HG02870 (cell line): ENCODE measurements at regions not wholly inside any gene's neighbourhood (a gene's known extent, or its start where the extent isn't known, plus 50 kb on each side); places are given as distances from the start of the nearest gene placed in this dataset.
A peak's percentile ranks its signal among the peaks of the same experiment; 100 is the strongest.

Source experiments
- ATAC-seq: cut with Tn5 transposase; IDR thresholded peaks from one replicate; pipeline ENCODE4 v1.9.1; 2021; ENCODE audit warnings: mild to moderate bottlenecking, moderate library complexity; ENCODE audit not compliant: unreplicated experiment

DNA sequence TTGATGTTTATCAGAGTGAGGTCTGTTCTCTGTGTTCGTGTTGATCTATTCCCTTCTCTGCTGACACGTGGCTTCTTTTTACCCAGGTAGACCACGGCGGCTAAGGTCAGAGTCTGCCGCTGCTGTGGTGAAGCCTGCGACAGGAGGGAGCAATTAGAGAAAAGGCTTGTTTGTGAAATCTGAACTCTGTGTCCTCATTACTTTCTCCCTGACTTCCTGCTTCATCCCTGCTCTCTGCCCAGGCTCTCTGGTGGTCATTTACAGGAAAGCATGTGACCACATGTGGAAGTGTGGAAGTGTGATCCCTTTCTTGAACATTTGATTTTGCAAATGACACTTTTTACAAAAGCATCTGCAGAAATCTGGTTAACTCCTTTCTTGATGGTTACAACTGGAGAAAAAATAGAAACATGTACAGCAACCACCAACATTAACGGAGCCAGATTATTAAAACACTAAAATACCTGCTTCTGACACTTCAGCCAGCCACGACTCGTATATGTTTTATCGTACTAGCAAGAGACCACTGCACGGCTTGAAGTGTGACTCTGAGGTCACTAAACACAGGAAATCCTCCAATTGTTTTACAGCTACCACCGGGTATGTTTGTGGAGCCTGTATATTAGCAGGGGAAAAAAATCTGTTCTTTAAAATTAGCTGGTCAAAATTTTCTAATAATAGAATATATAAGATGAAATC, 388.6 kb upstream of the TMPO start:
- ATAC-seq: no peak

DNA sequence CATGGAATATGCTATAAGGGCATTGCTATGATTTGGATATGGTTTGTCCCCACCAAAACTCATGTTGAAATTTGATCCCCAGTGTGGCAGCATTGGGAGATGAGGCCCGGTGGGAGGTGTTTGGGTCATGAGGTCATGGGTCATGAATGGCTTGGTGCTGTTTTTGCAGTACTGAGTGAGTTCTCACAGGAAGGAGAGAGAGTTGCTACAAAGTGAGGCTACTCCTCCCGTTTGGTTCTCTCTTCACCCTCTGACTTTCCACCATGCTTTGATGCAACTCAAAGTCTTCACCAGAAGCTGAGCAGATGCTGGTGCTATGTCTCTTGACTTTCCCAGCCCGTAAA, 388.1 kb upstream of the TMPO start:
- no peak for ATAC-seq

GRCh38 chr12:98127854-98128253, 387.5 kb upstream of the TMPO start:
- ATAC-seq: no peak

GRCh38 chr12:98136544-98136943, 378.8 kb upstream of the TMPO start:
- ATAC-seq: no peak

- no peak for ATAC-seq
Measured at GRCh38 chr12:98137278-98137677, 378.1 kb upstream of the TMPO start.

DNA sequence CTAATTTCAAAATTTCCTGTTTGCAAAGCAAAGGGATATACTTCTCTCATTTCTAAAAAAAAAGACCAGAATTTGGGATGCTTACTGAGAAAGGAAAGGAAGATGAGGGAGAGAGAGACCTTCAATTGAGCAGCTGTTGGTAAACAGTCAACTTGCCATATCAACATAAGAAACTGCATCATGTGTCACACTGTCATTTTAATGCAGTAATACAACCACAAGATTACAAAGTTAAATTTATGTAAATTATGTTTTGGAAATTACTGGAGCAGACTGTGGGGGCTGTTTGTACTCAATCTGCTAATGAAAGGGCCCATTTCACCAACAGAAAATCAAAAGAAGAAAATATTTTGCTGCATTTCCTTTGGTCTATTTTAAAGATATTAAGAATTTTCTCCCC, 370.4 kb upstream of the TMPO start:
- ATAC-seq: no peak

- no peak for ATAC-seq
Measured at GRCh38 chr12:98146043-98146442, 369.3 kb upstream of the TMPO start.

- no peak for ATAC-seq
Measured at GRCh38 chr12:98146487-98146886, 368.9 kb upstream of the TMPO start.

- ATAC-seq: peak; percentile 92
Measured at GRCh38 chr12:98149270-98149669, 366.1 kb upstream of the TMPO start.

DNA sequence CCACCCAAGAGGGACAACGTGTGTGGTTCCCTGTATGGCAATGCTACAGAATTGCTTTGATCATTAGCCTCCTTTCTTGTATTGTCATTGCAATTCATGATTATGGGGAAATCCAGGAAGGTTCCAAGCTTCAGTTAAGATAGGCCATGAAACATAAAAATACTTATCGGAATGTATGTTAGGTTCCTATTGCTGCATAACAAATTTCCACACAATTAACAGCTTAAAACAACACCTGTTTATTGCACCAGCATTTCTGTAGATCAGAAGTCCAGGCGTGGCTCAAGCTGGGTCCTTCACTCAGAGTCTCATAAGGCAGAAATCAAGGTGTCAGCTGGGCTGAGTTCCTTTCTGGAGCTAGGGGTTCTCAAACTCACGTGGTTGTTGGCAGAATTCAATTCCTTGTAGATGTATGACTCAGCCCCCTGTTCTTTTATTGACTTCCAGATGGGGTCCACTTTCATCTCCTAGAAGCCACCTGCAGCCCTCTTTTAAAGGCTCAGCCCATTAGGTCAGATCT, 365.6 kb upstream of the TMPO start:
- peak; percentile 13 for ATAC-seq

DNA sequence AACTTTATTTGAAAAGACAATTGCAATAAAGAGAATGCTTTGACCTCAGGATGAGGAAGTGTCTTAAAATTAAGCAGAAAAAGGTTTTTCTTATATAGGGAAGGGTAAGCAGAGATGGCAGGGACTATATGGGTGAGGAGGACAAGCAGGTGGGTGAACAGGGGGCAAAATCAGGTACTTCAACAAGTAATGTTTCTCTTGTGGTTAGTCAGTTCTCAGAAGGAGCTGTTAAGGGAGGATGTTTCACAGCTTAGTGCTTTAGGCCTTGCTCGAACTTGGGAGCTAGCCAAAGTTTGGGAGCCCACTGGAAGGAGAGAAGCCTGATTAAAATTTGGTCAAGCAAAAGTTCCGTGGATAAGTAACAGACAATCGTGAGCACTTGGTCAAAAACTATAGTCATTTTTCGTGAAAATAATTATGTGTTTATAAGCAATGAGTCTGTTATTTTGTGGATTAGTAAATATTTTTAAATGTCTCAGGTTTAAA, 364.2 kb upstream of the TMPO start:
- no peak for ATAC-seq

DNA sequence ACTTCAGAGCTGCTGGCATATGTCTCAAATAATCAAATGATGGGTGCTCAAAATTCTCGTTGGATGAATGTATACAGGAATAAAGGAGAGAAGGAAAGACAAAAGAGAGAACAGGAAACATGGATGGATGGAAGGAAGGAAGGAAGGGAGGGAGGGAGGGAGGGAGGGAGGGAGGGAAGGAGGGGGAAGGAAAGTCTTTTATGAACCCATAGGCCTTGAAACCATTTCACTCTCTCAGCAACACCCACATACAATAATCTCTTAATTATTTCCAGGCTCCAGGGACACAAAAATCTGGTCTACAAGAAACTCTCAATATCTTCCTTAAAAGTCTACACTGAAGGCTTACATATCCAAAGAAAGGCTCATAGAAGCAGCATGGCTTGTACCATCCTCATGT, 363.4 kb upstream of the TMPO start:
- no peak for ATAC-seq

DNA sequence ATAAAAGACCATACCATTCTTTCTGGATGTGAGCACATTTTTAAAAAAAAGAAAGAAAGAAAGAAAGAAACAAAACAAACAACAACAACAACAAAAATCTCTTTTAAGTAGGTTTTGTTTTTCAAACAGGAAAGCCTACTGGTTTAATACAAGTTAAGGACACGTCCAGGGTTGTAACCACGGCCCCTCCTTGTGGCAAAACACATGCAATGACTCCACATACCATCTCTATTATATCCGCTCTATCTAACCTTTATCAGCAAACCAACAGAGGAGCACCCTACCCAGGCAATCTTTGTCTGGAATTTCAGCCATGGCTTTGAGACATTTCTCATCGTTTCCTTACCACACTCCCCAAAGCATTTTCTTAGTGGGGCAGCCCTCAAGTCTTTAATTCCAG, 360.5 kb upstream of the TMPO start:
- no peak for ATAC-seq

DNA sequence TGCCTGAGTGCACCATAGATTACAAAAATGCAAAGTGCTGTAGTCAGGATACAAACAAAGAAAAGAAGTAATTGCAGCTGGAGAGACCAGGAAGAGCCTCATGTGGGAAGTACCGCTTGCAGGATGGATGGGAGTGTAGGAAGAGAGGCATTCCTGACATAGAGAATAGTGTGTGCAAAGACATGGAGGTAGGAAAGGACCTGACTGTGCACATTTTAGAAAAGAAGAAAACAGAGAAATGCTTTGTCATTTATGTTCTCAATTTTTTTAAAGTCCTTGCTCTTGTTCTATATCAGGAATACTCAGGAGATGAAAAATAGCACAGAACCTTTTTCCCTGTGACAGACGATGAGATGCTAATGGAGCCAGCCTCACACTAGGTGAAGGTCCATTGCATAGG, 358.7 kb upstream of the TMPO start:
- no peak for ATAC-seq

DNA sequence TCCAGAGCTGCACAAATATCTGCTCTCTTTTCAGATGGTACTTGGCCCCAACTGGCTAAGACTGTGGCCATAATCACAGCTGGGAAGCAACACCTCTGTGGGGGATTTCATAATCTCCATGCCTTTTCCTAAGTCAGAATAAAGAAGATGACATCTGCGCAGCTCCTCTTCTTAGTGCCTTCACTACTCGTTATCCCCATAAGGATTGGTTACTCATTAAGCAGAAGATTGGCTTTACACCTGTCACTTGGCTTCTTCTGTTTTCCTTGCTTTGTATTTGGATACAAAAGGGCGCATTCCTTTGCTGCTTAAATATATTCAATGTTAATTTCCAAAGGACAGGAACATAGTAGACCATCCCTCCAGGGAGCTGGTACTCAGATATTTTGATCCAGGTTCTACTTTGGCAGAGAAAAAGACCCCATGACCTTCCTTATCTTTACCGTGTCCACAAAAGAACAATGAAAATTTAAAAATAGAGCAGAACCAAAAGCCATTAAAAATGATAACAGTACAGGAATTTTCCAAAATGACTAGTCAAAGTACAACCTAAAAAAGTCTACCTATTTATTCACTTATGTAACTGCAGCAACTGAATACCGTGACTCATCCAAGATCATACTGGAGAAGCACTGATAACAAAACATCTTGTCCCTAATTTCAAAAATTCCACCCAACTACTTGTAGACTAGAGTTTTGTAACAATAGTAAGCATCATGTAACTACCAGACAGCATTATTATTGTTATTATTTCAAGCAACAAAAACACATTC, 352.3 kb upstream of the TMPO start:
- ATAC-seq: no peak

DNA sequence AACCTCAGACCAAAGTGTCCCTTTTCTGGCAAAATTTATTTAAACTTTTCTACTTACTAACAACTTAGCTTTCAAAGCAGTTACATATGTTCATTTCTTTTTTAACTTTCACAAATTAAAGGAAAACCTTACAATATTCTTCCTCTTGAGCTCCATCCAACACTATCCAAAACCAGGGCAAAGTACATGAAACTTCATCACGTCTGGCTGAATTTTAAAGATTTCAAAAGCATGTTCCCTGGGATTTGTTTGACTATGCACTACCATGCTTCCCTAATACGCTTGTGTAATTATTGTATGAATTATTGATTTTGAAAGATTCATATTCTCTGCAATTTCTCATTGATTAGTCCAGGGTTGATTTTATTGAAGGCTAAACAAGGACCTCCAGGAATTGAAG, 343.1 kb upstream of the TMPO start:
- no peak for ATAC-seq

DNA sequence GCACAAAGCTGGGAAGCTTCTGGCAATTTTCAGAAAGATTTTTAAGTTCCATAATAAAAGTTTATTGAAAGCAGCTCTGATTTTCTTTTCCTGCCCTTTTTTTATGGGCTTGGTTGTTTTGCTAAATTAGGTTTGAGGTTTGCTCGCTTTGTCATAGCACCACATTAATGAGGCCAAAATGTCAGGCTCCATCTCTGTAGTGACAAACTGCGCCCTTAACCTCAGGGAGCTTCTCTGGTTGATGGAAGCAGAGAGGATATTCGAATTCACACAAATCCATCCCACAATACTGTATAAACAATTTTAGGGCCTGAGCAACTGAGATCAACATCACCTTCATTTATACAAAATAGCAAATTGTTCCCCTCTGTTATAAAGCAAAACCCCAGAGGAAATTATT, 342.6 kb upstream of the TMPO start:
- ATAC-seq: no peak

- no peak for ATAC-seq
Measured at GRCh38 chr12:98173773-98174427, 341.5 kb upstream of the TMPO start.

GRCh38 chr12:98174428-98174809, 341.0 kb upstream of the TMPO start:
- no peak for ATAC-seq

DNA sequence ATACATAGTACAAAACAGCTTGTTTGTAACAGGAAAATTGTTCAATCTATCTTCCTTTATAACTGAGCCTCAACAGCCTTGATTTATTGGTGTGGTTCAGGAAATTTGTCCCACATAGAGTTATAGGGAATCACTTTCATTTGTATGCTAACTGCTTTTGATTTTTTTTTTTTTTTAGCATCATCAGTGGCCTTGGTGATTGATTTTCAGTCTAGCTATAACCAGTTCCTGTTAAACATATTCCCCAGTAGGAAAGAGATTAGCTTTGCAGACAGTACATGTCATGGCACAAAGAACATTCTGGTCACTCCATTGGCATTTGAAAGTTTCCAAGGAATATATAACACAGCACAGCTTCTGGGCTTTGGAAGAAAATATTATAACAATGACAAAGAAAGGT, 337.3 kb upstream of the TMPO start:
- ATAC-seq: no peak

- no peak for ATAC-seq
Measured at GRCh38 chr12:98179151-98179550, 336.2 kb upstream of the TMPO start.

GRCh38 chr12:98180603-98181002, 334.8 kb upstream of the TMPO start:
- ATAC-seq: no peak
